ENCODE measurements at regions not wholly inside any gene's neighbourhood (a gene's known extent, or its start where the extent isn't known, plus 50 kb on each side); places are given as distances from the start of the nearest gene placed in this dataset.

GRCh38 chr16:17759451-17760390 lies 289.0 kb upstream of the XYLT1 start:
- H3K4me1 ChIP-seq (ENCODE audit: insufficient read depth) = no peaks in the 10 kb centered on the region
- H3K36me3 ChIP-seq = no peaks in the 10 kb centered on the region
- TF ChIP-seq CTCF (IDR thresholded peaks at IDR 0.05) (no peak), EP300 (IDR thresholded peaks at IDR 0.05) (no peak), POLR2A (IDR thresholded peaks at IDR 0.05) (no peak)
- H3K9me3 ChIP-seq = no peaks in the 10 kb centered on the region
- H3K27me3 ChIP-seq = no peaks in the 10 kb centered on the region
- no peak for DNase-seq
- no peak overlapping the region for H3K27ac ChIP-seq
- intact Hi-C loops (cut with DNase I) = no loop called here
- H3K4me3 ChIP-seq = no peak overlapping the region
- WGBS, 3 donors = 29 to 36% (median 31%) methylated on average over 9 of the region's 9 CpGs

- TF ChIP-seq EP300 (IDR thresholded peaks at IDR 0.05) = no peak
- TF ChIP-seq CTCF (IDR thresholded peaks at IDR 0.05) = no peak
- TF ChIP-seq POLR2A (IDR thresholded peaks at IDR 0.05) = no peak
- no peak for DNase-seq
- 7 to 18% (median 9%) methylated on average over 4 of the region's 4 CpGs for WGBS, 3 donors
- intact Hi-C loops (cut with DNase I) = no loop called here
- Histone ChIP-seq H3K4me1 (ENCODE audit: insufficient read depth) (no peaks in the 10 kb centered on the region), H3K27ac (no peak overlapping the region), H3K4me3 (no peak overlapping the region), H3K36me3 (no peaks in the 10 kb centered on the region), H3K9me3 (no peaks in the 10 kb centered on the region), H3K27me3 (no peaks in the 10 kb centered on the region)
Observed at GRCh38 chr16:17757808-17758207, 287.0 kb upstream of the XYLT1 start.

- no peak overlapping the region for H3K27ac ChIP-seq
- DNase-seq = no peak
- intact Hi-C loops (cut with DNase I) = no loop called here
- H3K4me1 ChIP-seq (ENCODE audit: insufficient read depth) = no peaks in the 10 kb centered on the region
- H3K4me3 ChIP-seq = no peak overlapping the region
- TF ChIP-seq CTCF (IDR thresholded peaks at IDR 0.05) = no peak
- no peaks in the 10 kb centered on the region for H3K36me3 ChIP-seq
- no peaks in the 10 kb centered on the region for H3K27me3 ChIP-seq
- H3K9me3 ChIP-seq = no peaks in the 10 kb centered on the region
- WGBS, 3 donors = 62 to 79% (median 79%) methylated on average over 1 of the region's 1 CpG
Observed at GRCh38 chr16:17755158-17755557, 284.4 kb upstream of the XYLT1 start.

GRCh38 chr16:17753434-17753833 lies 282.7 kb upstream of the XYLT1 start:
- TF ChIP-seq CTCF (IDR thresholded peaks at IDR 0.05) (no peak), EP300 (IDR thresholded peaks at IDR 0.05) (no peak), POLR2A (IDR thresholded peaks at IDR 0.05) (no peak)
- no peak for DNase-seq
- intact Hi-C loops (cut with DNase I) = no loop called here
- Histone ChIP-seq H3K27ac (no peak overlapping the region), H3K9me3 (no peaks in the 10 kb centered on the region), H3K4me1 (ENCODE audit: insufficient read depth) (no peaks in the 10 kb centered on the region), H3K27me3 (no peaks in the 10 kb centered on the region), H3K4me3 (no peak overlapping the region), H3K36me3 (no peaks in the 10 kb centered on the region)
- WGBS, 3 donors = 69 to 71% (median 70%) methylated on average over 6 of the region's 6 CpGs

Data from ovary (tissue), 7 donors.